K562 (cell line): ENCODE measurements at regions not wholly inside any gene's neighbourhood (a gene's known extent, or its start where the extent isn't known, plus 50 kb on each side); places are given as distances from the start of the nearest gene placed in this dataset.

Experiments used
- ATAC-seq: fragments of 200-7000 bp; cut with Tn5 transposase; 3 replicates; pipeline ENCODE4 v1.9.1; 2020; ENCODE audit warnings: moderate library complexity
- BruUV-seq: library from RNA; stranded (reverse); fragments of 400-500 nt; replicated peaks from 2 replicates; lab custom pipeline; 2021; lab: Mats Ljungman, UMichigan
- CTCF ChIA-PET: fragments of 300-600 bp; formaldehyde crosslinking; extraction: SDS; loops from one replicate; lab custom pipeline; 2021; ENCODE audit warnings: low intra/inter-chr PET ratio; lab: Yijun Ruan, JAX
- POLR2A ChIA-PET: fragments of 300-600, 350-650 bp; sonication (Branson Sonifier 250); formaldehyde crosslinking; extraction: SDS; loops from one replicate; lab custom pipeline; 2021; ENCODE audit warnings: antibody characterized with exemption, inconsistent platforms; lab: Yijun Ruan, JAX
- DNase-seq, 4 experiments: peaks; one replicate each; pipeline versions ENCODE4 v3.0.0 to v3.0.0-alpha.2; 2011 to 2018; ENCODE audit warnings: low spot score in 3 of 4, mixed read lengths in 3 of 4; ENCODE audit errors: extremely low read depth in 1 of 4
- FAIRE-seq: peaks from 2 replicates; lab custom pipeline; 2011; peaks lifted over from hg19 to GRCh38; lab: Jason Lieb, UNC
- H2AFZ ChIP-seq: 2 replicates; pipeline ENCODE4 v1.6.0; 2011; ENCODE audit warnings: low read depth, low read length, control low read depth, inconsistent platforms
- H3K27ac ChIP-seq: fragments of 200-600 bp; 3 replicates; pipeline ENCODE4 v1.8.0; 2011; ENCODE audit warnings: low read depth, mild to moderate bottlenecking, control low read depth, inconsistent platforms, low read length, moderate library complexity, mixed read lengths; ENCODE audit errors: extremely low read depth
- H3K27me3 ChIP-seq, 2 experiments: fragments of 300-600 bp in 1 of 2; 2 replicates in 1 of 2; 3 replicates in 1 of 2; pipeline versions ENCODE4 v1.6.0 to v1.8.0; 2011; ENCODE audit warnings: inconsistent platforms in 2 of 2, low read length in 2 of 2, mild to moderate bottlenecking in 1 of 2, mixed read lengths in 1 of 2, moderate library complexity in 1 of 2; ENCODE audit not compliant: control insufficient read depth in 2 of 2, insufficient read depth in 2 of 2
- H3K36me3 ChIP-seq: fragments of 300-600 bp; 3 replicates; pipeline ENCODE4 v1.8.0; 2011; ENCODE audit warnings: mild to moderate bottlenecking, low read length, inconsistent platforms; ENCODE audit not compliant: control insufficient read depth, insufficient read depth
- H3K4me1 ChIP-seq, 2 experiments: fragments of 200-600 bp in 1 of 2; replicated peaks in 1 of 2; 2 replicates in 1 of 2; 3 replicates in 1 of 2; pipeline versions ENCODE4 v1.5.1 to v1.8.0; 2011; ENCODE audit warnings: inconsistent platforms in 2 of 2, low read length in 2 of 2, mild to moderate bottlenecking in 1 of 2, mixed read lengths in 1 of 2, moderate library complexity in 1 of 2; ENCODE audit not compliant: control insufficient read depth in 2 of 2, insufficient read depth in 2 of 2
- H3K4me2 ChIP-seq: 2 replicates; pipeline ENCODE4 v1.6.1; 2011; ENCODE audit warnings: low read length, control low read depth, inconsistent platforms, mixed read lengths; ENCODE audit not compliant: insufficient read depth
- H3K4me3 ChIP-seq: fragments of 200-600 bp; sonication (generic), shearing (Covaris generic); 2 replicates; pipeline ENCODE4 v1.5.1; 2016; ENCODE audit warnings: control low read depth, inconsistent platforms
- H3K79me2 ChIP-seq: fragments of 200-600 bp; 3 replicates; pipeline ENCODE4 v1.8.0; 2011; ENCODE audit warnings: low read length, inconsistent platforms; ENCODE audit not compliant: control insufficient read depth, insufficient read depth
- H3K9ac ChIP-seq, 2 experiments: 2 replicates each; pipeline versions ENCODE4 v1.6.0 to v1.6.1; 2011; ENCODE audit warnings: low read depth in 2 of 2, low read length in 2 of 2, control low read depth in 1 of 2, inconsistent platforms in 1 of 2, mild to moderate bottlenecking in 1 of 2, mixed read lengths in 1 of 2; ENCODE audit not compliant: insufficient read depth in 1 of 2
- H3K9me1 ChIP-seq: one replicate; pipeline ENCODE4 v1.6.0; 2011; ENCODE audit warnings: inconsistent platforms, mild to moderate bottlenecking, low read length, moderate library complexity; ENCODE audit not compliant: control insufficient read depth, insufficient read depth
- H3K9me3 ChIP-seq: replicated peaks from 2 replicates; pipeline ENCODE4 v1.5.1; 2011; ENCODE audit warnings: low read depth, low read length, inconsistent platforms; ENCODE audit not compliant: control insufficient read depth, insufficient read depth
- H4K20me1 ChIP-seq: replicated peaks from 2 replicates; pipeline ENCODE4 v1.6.1; 2011; ENCODE audit warnings: low read length, inconsistent platforms, mixed read lengths; ENCODE audit not compliant: control insufficient read depth, insufficient read depth
- CBX1 ChIP-seq: sonication (generic); IDR thresholded peaks from 2 replicates; pipeline ENCODE4 v1.6.1; 2016; ENCODE audit warnings: antibody characterized with exemption, low read depth, mild to moderate bottlenecking
- CXXC5 ChIP-seq: fragments of 250-450 bp; sonication (Bioruptor Pico); IDR thresholded peaks from 2 replicates; pipeline ENCODE4 v1.8.0; 2022; ENCODE audit warnings: inconsistent platforms, mild to moderate bottlenecking, moderate library complexity
- FUS ChIP-seq: fragments of 200-400 bp; formaldehyde crosslinking; optimal IDR thresholded peaks from 2 replicates; pipeline ENCODE3; 2017; ENCODE audit warnings: low read depth, low read length
- GATAD2A ChIP-seq: fragments of 450-650 bp; IDR thresholded peaks from 2 replicates; pipeline ENCODE4 v1.6.1; 2017
- HES1 ChIP-seq: fragments of 450-650 bp; IDR thresholded peaks from 2 replicates; pipeline ENCODE4 v1.6.1; 2016; ENCODE audit warnings: low read depth, mild to moderate bottlenecking, moderate library complexity
- MLX ChIP-seq, 2 experiments: fragments of 450-650 bp in 1 of 2; sonication (generic) in 1 of 2; formaldehyde crosslinking; conservative IDR thresholded peaks; 2 replicates each; pipeline versions ENCODE4 v1.4.0 to v1.8.1; 2020 to 2022; ENCODE audit warnings: mild to moderate bottlenecking in 1 of 2, missing genetic modification reagents in 1 of 2
- POLR2G ChIP-seq: fragments of 200-400 bp; formaldehyde crosslinking; IDR thresholded peaks from 2 replicates; pipeline ENCODE4 v1.6.1; 2017; ENCODE audit warnings: low read depth, mild to moderate bottlenecking, antibody characterized with exemption, low read length, moderate library complexity
- POLR2H ChIP-seq: IDR thresholded peaks from 2 replicates; pipeline ENCODE4 v1.6.1; 2016; ENCODE audit warnings: missing genetic modification characterization, low read depth, mild to moderate bottlenecking, control low read depth, missing compliant biosample characterization, moderate library complexity
- RAD51 ChIP-seq: fragments of 450-650 bp; IDR thresholded peaks from 2 replicates; pipeline ENCODE4 v1.7.1; 2016; ENCODE audit warnings: low read depth, mild to moderate bottlenecking, borderline replicate concordance
- RBFOX2 ChIP-seq: fragments of 200-400 bp; formaldehyde crosslinking; IDR thresholded peaks from 2 replicates; pipeline ENCODE4 v1.6.1; 2017; ENCODE audit warnings: low read depth, mild to moderate bottlenecking, low read length, moderate library complexity
- SIX5 ChIP-seq, 2 experiments: IDR thresholded peaks; 2 replicates each; pipeline ENCODE4 v1.6.1; 2011; ENCODE audit warnings: low read length in 2 of 2, borderline replicate concordance in 1 of 2, low read depth in 1 of 2, mild to moderate bottlenecking in 1 of 2, moderate library complexity in 1 of 2; ENCODE audit not compliant: insufficient read depth in 1 of 2
- TBP ChIP-seq: optimal IDR thresholded peaks from 2 replicates; pipeline ENCODE3; 2011; ENCODE audit warnings: low read depth, low read length, improper control_type of control experiment
- ZBTB7A ChIP-seq: IDR thresholded peaks from 2 replicates; pipeline ENCODE4 v1.6.1; 2011; ENCODE audit warnings: low read depth, mild to moderate bottlenecking, low read length, moderate library complexity, borderline replicate concordance; ENCODE audit not compliant: control insufficient read depth
- ZNF277 ChIP-seq: fragments of 250-450 bp; sonication (Bioruptor Pico); IDR thresholded peaks from 2 replicates; pipeline ENCODE4 v1.8.0; 2022; ENCODE audit warnings: inconsistent platforms, mild to moderate bottlenecking, moderate library complexity, borderline replicate concordance
- ZNF592 ChIP-seq: fragments of 450-650 bp; IDR thresholded peaks from 2 replicates; pipeline ENCODE4 v1.6.1; 2017; ENCODE audit warnings: antibody characterized with exemption, mild to moderate bottlenecking
- ZNF75A ChIP-seq: fragments of 450-650 bp; formaldehyde crosslinking; IDR thresholded peaks from 2 replicates; pipeline ENCODE4 v1.4.0; 2020; ENCODE audit warnings: mild to moderate bottlenecking
- WGBS: fragments of 100-300 bp; shearing (Covaris generic); methylation state at CpG from one replicate; pipeline ENCODE4 v1.1.6; 2016; ENCODE audit warnings: low coverage, mixed read lengths; ENCODE audit not compliant: insufficient coverage; ENCODE audit errors: missing lambda C conversion rate; 5-methylcytosine and 5-hydroxymethylcytosine counted together
- in situ Hi-C: fragments of 300-500 bp; cut with MboI; formaldehyde crosslinking; loops from 4 replicates; pipeline ENCODE4 v1.15.0; 2018; ENCODE audit warnings: inconsistent platforms, mixed read lengths
- intact Hi-C: fragments of 100-400 bp; cut with micrococcal nuclease; formaldehyde crosslinking; loops from 2 replicates; pipeline ENCODE4 v1.14.2; 2022

- 0% methylated on average over 5 of the region's 5 CpGs for WGBS
- Histone ChIP-seq H3K4me3 (no peak overlapping the region), H3K9ac (no peak overlapping the region), H3K79me2 (no peaks in the 10 kb centered on the region), H4K20me1 (no peaks in the 10 kb centered on the region), H3K36me3 (no peaks in the 10 kb centered on the region), H3K9me1 (no peaks in the 10 kb centered on the region), H3K27ac (no peak overlapping the region), H3K9me3 (no peaks in the 10 kb centered on the region), H3K27me3 (no peaks in the 10 kb centered on the region), H2AFZ (no peak overlapping the region), H3K4me1 (no peaks in the 10 kb centered on the region), H3K4me2 (no peak overlapping the region)
- in situ Hi-C loops: no loop called here
- ATAC-seq: no peak
- POLR2A ChIA-PET: no interaction called here
- no TSS peak for BruUV-seq
- FAIRE-seq: no peak
- DNase-seq: no peak
- CTCF ChIA-PET: no interaction called here
- intact Hi-C loops: no loop called here
- TF ChIP-seq TBP (no peak), ZNF592 (no peak), SIX5 (IDR thresholded peaks at IDR 0.05; ENCODE audit: borderline replicate concordance in 1 of 2, insufficient read depth in 1 of 2, low read depth in 1 of 2, low read length in 2 of 2) (no peak), MLX (CRISPR knock-in tag; conservative IDR thresholded peaks at IDR 0.05) (no peak), POLR2G (no peak), ZBTB7A (no peak), HES1 (no peak), RBFOX2 (no peak), POLR2H (tag) (no peak), RAD51 (no peak), CXXC5 (CRISPR knock-in tag) (no peak), ZNF277 (CRISPR knock-in tag) (no peak), GATAD2A (no peak), ZNF75A (CRISPR knock-in tag) (no peak), FUS (no peak), CBX1 (no peak)
Measured at GRCh38 chr9:7375013-7375511, 424.5 kb downstream of the DMAC1 start.
